SU-DHL-6 (cell line): ENCODE measurements at regions not wholly inside any gene's neighbourhood (a gene's known extent, or its start where the extent isn't known, plus 50 kb on each side); places are given as distances from the start of the nearest gene placed in this dataset.

Experiments used
- EZH2phosphoT487 ChIP-seq: fragments of 200-600 bp; sonication (generic), shearing (Covaris generic); conservative IDR thresholded peaks from 2 replicates; pipeline ENCODE4 v1.6.1; 2018; ENCODE audit warnings: mild to moderate bottlenecking, antibody characterized with exemption, low read length, moderate library complexity, mixed read lengths
- TF ChIP-seq, protein P1 (sequence below): fragments of 200-600 bp; sonication (generic); IDR thresholded peaks from one replicate; pipeline ENCODE4 v1.5.1; 2017; ENCODE audit warnings: antibody characterized with exemption, mild to moderate bottlenecking, low read length, moderate library complexity; ENCODE audit not compliant: insufficient read depth, poor library complexity, severe bottlenecking

DNA sequence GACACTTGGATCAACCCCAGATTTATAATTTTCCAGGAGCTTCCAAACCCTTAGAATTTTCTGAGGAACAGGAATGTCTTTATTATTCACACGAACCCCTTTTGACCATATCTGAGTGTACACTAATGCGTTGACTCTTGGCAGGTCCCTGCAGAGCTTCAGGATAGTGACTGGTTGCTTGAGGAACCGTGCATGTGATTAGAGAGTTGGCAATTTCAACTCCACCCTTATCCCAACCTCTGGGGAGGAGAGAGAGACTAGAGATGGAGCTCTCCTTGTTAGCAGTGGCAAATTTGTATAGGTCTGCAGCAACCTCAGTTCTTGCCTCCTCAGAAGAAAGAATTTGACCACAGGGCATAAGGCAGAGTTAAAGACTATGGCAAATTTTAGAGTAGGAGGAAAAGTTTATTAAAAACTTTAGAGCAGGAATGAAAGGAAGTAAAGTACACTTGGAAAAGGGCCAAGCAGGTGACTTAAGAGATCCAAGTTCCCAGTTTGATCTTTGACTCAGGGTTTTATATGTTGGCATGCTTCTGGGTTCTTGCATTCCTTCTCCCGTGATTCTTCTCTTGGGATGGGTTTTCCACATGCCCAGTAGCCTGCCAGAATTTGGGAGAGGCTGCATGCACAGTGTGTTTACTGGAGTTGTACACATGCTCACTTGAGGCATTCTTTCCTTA lies 93.8 kb upstream of the ETV3 start:
- TF ChIP-seq, protein P1, sequence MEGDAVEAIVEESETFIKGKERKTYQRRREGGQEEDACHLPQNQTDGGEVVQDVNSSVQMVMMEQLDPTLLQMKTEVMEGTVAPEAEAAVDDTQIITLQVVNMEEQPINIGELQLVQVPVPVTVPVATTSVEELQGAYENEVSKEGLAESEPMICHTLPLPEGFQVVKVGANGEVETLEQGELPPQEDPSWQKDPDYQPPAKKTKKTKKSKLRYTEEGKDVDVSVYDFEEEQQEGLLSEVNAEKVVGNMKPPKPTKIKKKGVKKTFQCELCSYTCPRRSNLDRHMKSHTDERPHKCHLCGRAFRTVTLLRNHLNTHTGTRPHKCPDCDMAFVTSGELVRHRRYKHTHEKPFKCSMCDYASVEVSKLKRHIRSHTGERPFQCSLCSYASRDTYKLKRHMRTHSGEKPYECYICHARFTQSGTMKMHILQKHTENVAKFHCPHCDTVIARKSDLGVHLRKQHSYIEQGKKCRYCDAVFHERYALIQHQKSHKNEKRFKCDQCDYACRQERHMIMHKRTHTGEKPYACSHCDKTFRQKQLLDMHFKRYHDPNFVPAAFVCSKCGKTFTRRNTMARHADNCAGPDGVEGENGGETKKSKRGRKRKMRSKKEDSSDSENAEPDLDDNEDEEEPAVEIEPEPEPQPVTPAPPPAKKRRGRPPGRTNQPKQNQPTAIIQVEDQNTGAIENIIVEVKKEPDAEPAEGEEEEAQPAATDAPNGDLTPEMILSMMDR: no peak
- no peak for TF ChIP-seq EZH2phosphoT487
